IPS DF 4.7 (cell line): ENCODE measurements at regions not wholly inside any gene's neighbourhood (a gene's known extent, or its start where the extent isn't known, plus 50 kb on each side); places are given as distances from the start of the nearest gene placed in this dataset.

Experiments used
- DNase-seq: peaks from one replicate; pipeline ENCODE4 v3.0.0-alpha.2; 2013; ENCODE audit warnings: low spot score; ENCODE audit errors: extremely low read depth

DNA sequence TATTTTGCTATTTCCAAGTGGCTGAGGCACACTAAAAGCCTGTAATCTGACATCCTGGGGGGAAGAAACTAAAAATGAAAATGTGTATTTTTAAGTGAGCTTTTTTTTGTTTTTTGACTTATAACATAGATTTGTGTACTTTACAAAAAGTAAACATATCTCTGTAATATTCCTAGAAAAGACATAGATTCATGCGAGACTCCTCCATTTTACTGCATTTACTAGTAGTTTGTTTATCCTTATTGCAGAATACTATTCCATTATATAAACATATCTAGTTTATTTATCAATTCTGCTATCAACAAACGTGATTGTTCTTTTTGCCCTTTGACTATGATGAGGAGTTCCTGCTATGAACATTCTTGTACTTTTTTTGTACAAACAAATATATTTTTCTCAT is 67.8 kb upstream of the PLSCR5 start:
- DNase-seq = no peak

- DNase-seq = no peak
Observed at GRCh38 chr3:146664403-146664802, 59.3 kb upstream of the PLSCR5 start.

DNA sequence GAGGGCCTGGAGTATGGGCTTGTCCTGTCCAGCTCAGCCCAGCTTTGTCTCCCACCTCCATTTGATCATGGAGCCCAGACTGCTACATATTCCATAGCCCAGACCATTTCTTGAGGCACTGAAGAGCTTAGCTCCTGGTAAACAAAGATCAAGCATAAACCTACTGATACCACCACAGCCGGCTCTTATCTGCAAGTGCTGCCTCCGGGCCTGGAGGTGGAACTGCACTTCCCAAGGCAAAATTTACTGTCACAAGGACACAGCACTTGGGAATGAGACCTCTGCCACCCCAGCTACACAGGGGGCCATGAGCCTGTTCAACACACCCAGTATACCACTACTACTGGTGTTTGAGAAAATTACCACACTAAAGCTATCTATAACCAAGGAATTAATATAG is 53.7 kb upstream of the PLSCR5 start:
- DNase-seq = no peak

GRCh38 chr3:146655333-146655996 is 50.3 kb upstream of the PLSCR5 start:
- no peak for DNase-seq
